Psoas muscle (tissue), 7 donors: ENCODE measurements at regions not wholly inside any gene's neighbourhood (a gene's known extent, or its start where the extent isn't known, plus 50 kb on each side); places are given as distances from the start of the nearest gene placed in this dataset.
"Not testable (repeated sequence)": the region's sequence is repeated elsewhere in the genome, so short reads cannot be mapped to it uniquely, and the experiment has no call there.

Source experiments
- ATAC-seq, 4 donors: fragments of 200-7000 bp; cut with Tn5 transposase; one replicate each; pipeline ENCODE4 v1.9.1; 2020; ENCODE audit warnings: moderate library complexity in 3 of 4, mild to moderate bottlenecking in 2 of 4
- DNase-seq, 2 donors: peaks; one replicate each; pipeline ENCODE4 v3.0.0-alpha.2; 2020
- H3K27ac ChIP-seq: fragments of 200-600 bp; one replicate; pipeline ENCODE4 v1.8.0; 2022
- H3K27me3 ChIP-seq, 3 donors: fragments of 200-600 bp in 1 of 3; one replicate each; pipeline versions ENCODE4 v1.6.1 to v1.8.0; 2013 to 2022; ENCODE audit warnings: low read length in 2 of 3, mild to moderate bottlenecking in 2 of 3, moderate library complexity in 1 of 3; ENCODE audit not compliant: insufficient read depth in 3 of 3
- H3K36me3 ChIP-seq, 2 donors: fragments of 200-600 bp in 1 of 2; one replicate each; pipeline versions ENCODE4 v1.6.1 to v1.8.0; 2013 to 2022; ENCODE audit warnings: low read depth in 1 of 2, mild to moderate bottlenecking in 1 of 2, moderate library complexity in 1 of 2; ENCODE audit not compliant: insufficient read depth in 1 of 2
- H3K4me1 ChIP-seq: fragments of 200-600 bp; one replicate; pipeline ENCODE4 v1.8.0; 2022
- H3K4me3 ChIP-seq: fragments of 200-600 bp; one replicate; pipeline ENCODE4 v1.8.0; 2022; ENCODE audit warnings: mild to moderate bottlenecking
- H3K9me3 ChIP-seq: fragments of 200-600 bp; one replicate; pipeline ENCODE4 v1.8.0; 2022
- WGBS, 3 donors: extraction: QIAGEN DNeasy Blood & Tissue Kit; methylation state at CpG; one replicate each; pipeline versions ENCODE4 v1.1.6 to v1.1.7; 2013; 5-methylcytosine and 5-hydroxymethylcytosine counted together
- intact Hi-C, 2 donors: fragments of 100-400 bp; cut with DNase I; formaldehyde crosslinking; loops; one replicate each; pipeline versions ENCODE4 v1.11.0 to v1.14.2; 2022
- TF ChIP-seq, protein P1 (sequence below): fragments of 200-600 bp; IDR thresholded peaks from one replicate; pipeline ENCODE4 v1.8.0; 2022; ENCODE audit warnings: antibody characterized with exemption
- donor health status: healthy with polysubstance abuse.
- donor health status: DM: no; HTN: no; CAD: no; lungs with moderate emphysema.
- donor health status: Bipolar disorder and iron deficiency.
- donor health status: healthy.
- donor health status: DM: yes; HTN: yes; CAD: no.
- donor health status: DM: no; HTN: no; CAD: no.
- donor health status: DM: yes; HTN: yes; CAD: no.

- H3K4me3 ChIP-seq = no peak overlapping the region
- no peak overlapping the region for H3K27ac ChIP-seq
- TF ChIP-seq, protein P1, sequence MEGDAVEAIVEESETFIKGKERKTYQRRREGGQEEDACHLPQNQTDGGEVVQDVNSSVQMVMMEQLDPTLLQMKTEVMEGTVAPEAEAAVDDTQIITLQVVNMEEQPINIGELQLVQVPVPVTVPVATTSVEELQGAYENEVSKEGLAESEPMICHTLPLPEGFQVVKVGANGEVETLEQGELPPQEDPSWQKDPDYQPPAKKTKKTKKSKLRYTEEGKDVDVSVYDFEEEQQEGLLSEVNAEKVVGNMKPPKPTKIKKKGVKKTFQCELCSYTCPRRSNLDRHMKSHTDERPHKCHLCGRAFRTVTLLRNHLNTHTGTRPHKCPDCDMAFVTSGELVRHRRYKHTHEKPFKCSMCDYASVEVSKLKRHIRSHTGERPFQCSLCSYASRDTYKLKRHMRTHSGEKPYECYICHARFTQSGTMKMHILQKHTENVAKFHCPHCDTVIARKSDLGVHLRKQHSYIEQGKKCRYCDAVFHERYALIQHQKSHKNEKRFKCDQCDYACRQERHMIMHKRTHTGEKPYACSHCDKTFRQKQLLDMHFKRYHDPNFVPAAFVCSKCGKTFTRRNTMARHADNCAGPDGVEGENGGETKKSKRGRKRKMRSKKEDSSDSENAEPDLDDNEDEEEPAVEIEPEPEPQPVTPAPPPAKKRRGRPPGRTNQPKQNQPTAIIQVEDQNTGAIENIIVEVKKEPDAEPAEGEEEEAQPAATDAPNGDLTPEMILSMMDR = no peak
- H3K27me3 ChIP-seq = no peaks in the 10 kb centered on the region
- no peak for DNase-seq
- intact Hi-C loops = no loop called here
- ATAC-seq = no peak
- WGBS, 3 donors = 80 to 82% (median 80%) methylated on average over 1 of the region's 1 CpG
- H3K36me3 ChIP-seq = no peaks in the 10 kb centered on the region
- H3K4me1 ChIP-seq = no peaks in the 10 kb centered on the region
- no peaks in the 10 kb centered on the region for H3K9me3 ChIP-seq
These were observed 675.0 kb upstream of the MBL2 start for GRCh38 chr10:53447576-53447975.

GRCh38 chr10:53441843-53442242, 669.3 kb upstream of the MBL2 start:
- TF ChIP-seq, protein P1 = no peak
- Histone ChIP-seq H3K9me3 (no peaks in the 10 kb centered on the region), H3K27me3 (no peaks in the 10 kb centered on the region), H3K4me3 (no peak overlapping the region), H3K27ac (no peak overlapping the region), H3K4me1 (no peaks in the 10 kb centered on the region), H3K36me3 (no peaks in the 10 kb centered on the region)
- intact Hi-C loops = no loop called here
- DNase-seq (no peak), ATAC-seq (no peak)
- 75 to 80% (median 77%) methylated on average over 1 of the region's 1 CpG for WGBS, 3 donors

- ATAC-seq = no peak
- intact Hi-C loops = no loop called here
These were observed 668.0 kb upstream of the MBL2 start for GRCh38 chr10:53440601-53441000.

GRCh38 chr10:53439075-53439474, 666.5 kb upstream of the MBL2 start:
- 74 to 75% (median 75%) methylated on average over 9 of the region's 9 CpGs for WGBS, 3 donors
- not testable (repeated sequence) for DNase-seq, H3K27ac ChIP-seq

More at GRCh38 chr10:53440601-53441000, 668.0 kb upstream of the MBL2 start:
- no peaks in the 10 kb centered on the region for H3K36me3 ChIP-seq
- H3K4me1 ChIP-seq = no peaks in the 10 kb centered on the region
- H3K27me3 ChIP-seq = no peaks in the 10 kb centered on the region
- TF ChIP-seq, protein P1 = no peak
- H3K4me3 ChIP-seq = no peak overlapping the region
- DNase-seq = no peak
- H3K27ac ChIP-seq = no peak overlapping the region
- 92 to 95% (median 94%) methylated on average over 3 of the region's 3 CpGs for WGBS, 3 donors
- no peaks in the 10 kb centered on the region for H3K9me3 ChIP-seq

DNA sequence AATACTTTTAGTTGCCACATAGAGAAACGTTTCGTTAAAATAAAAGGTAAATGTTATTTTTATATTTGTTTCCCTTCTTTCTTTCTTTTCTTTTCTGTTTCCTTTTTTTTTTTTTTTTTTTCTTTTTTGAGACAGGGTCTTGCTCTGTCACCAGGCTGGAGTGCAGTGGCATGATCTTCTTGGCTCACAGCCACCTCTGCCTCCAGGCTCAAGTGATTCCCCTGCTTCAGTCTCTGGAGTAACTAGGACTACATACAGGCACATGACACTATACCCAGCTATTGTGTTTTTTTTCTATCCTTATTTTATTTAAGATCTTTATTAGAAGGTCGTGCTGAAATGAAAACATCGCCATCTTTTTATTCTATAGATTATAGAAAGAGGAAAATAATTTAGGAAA, 661.8 kb upstream of the MBL2 start:
- Histone ChIP-seq H3K27ac (no peak overlapping the region), H3K36me3 (no peaks in the 10 kb centered on the region), H3K4me3 (no peak overlapping the region), H3K9me3 (no peaks in the 10 kb centered on the region), H3K4me1 (no peaks in the 10 kb centered on the region), H3K27me3 (no peaks in the 10 kb centered on the region)
- 81 to 85% (median 82%) methylated on average over 4 of the region's 4 CpGs for WGBS, 3 donors
- TF ChIP-seq, protein P1 = no peak
- ATAC-seq = no peak
- DNase-seq = no peak
- intact Hi-C loops = no loop called here

More at GRCh38 chr10:53439075-53439474, 666.5 kb upstream of the MBL2 start:
- H3K9me3 ChIP-seq, ATAC-seq, H3K36me3 ChIP-seq, H3K4me3 ChIP-seq, intact Hi-C loops, H3K27me3 ChIP-seq, H3K4me1 ChIP-seq: not testable (repeated sequence)
